IMR-90 (cell line): ENCODE measurements at regions not wholly inside any gene's neighbourhood (a gene's known extent, or its start where the extent isn't known, plus 50 kb on each side); places are given as distances from the start of the nearest gene placed in this dataset.

ENCODE experiments used
- ATAC-seq: fragments of 200-7000 bp; cut with Tn5 transposase; 2 replicates; pipeline ENCODE4 v1.9.1; 2020; ENCODE audit warnings: low read depth, mild to moderate bottlenecking, moderate library complexity
- BruUV-seq: library from RNA; stranded (reverse); fragments of 400-500 nt; replicated peaks from 2 replicates; lab custom pipeline; 2021; lab: Mats Ljungman, UMichigan
- CTCF ChIA-PET: fragments of 300-600 bp; formaldehyde crosslinking; extraction: SDS; loops from one replicate; lab custom pipeline; 2021; ENCODE audit warnings: antibody characterized with exemption; lab: Yijun Ruan, JAX
- POLR2A ChIA-PET: fragments of 300-600 bp; sonication (Branson Sonifier 250); formaldehyde crosslinking; loops from one replicate; lab custom pipeline; 2022; ENCODE audit warnings: antibody characterized with exemption; ENCODE audit not compliant: unreplicated experiment; lab: Charles Lee
- DNase-seq: peaks from one replicate; pipeline ENCODE4 v3.0.0; 2013
- H2AFZ ChIP-seq: replicated peaks from 2 replicates; pipeline ENCODE3; 2013; ENCODE audit warnings: low read length, mild to moderate bottlenecking; ENCODE audit not compliant: poor library complexity
- H2AK5ac ChIP-seq: 2 replicates; pipeline ENCODE4 v1.6.1; 2013; ENCODE audit warnings: low read depth, low read length, inconsistent platforms
- H2AK9ac ChIP-seq: replicated peaks from 2 replicates; pipeline ENCODE3; 2013; ENCODE audit warnings: mild to moderate bottlenecking, low read depth, low read length, moderate library complexity; ENCODE audit not compliant: poor library complexity
- H2BK120ac ChIP-seq: 2 replicates; pipeline ENCODE4 v1.6.1; 2013; ENCODE audit warnings: low read depth, low read length, inconsistent platforms
- H2BK15ac ChIP-seq: 3 replicates; pipeline ENCODE4 v1.6.1; 2013; ENCODE audit warnings: low read depth, low read length, inconsistent platforms
- H2BK20ac ChIP-seq: 2 replicates; pipeline ENCODE4 v1.6.1; 2013; ENCODE audit warnings: low read depth, mild to moderate bottlenecking, inconsistent platforms, low read length, moderate library complexity
- H2BK5ac ChIP-seq: 2 replicates; pipeline ENCODE4 v1.6.1; 2013; ENCODE audit warnings: mild to moderate bottlenecking, low read depth, low read length, inconsistent platforms; ENCODE audit not compliant: poor library complexity, severe bottlenecking
- H3K14ac ChIP-seq: replicated peaks from 2 replicates; pipeline ENCODE4 v1.6.1; 2013; ENCODE audit warnings: low read depth, low read length, inconsistent platforms
- H3K18ac ChIP-seq: 2 replicates; pipeline ENCODE4 v1.6.1; 2013; ENCODE audit warnings: low read depth, low read length, control low read depth
- H3K23ac ChIP-seq: 2 replicates; pipeline ENCODE4 v1.6.1; 2013; ENCODE audit warnings: low read depth, low read length, inconsistent platforms
- H3K27ac ChIP-seq: 2 replicates; pipeline ENCODE4 v1.5.1; 2013; ENCODE audit warnings: mild to moderate bottlenecking, control low read depth, low read length; ENCODE audit not compliant: insufficient read depth
- H3K27me3 ChIP-seq: 2 replicates; pipeline ENCODE4 v1.6.1; 2013; ENCODE audit warnings: low read length; ENCODE audit not compliant: control insufficient read depth, insufficient read depth
- H3K36me3 ChIP-seq: 2 replicates; pipeline ENCODE4 v1.6.1; 2013; ENCODE audit warnings: low read length, mixed read lengths; ENCODE audit not compliant: control insufficient read depth, insufficient read depth
- H3K4ac ChIP-seq: 2 replicates; pipeline ENCODE4 v1.6.1; 2013; ENCODE audit warnings: low read depth, low read length, inconsistent platforms
- H3K4me1 ChIP-seq: 2 replicates; pipeline ENCODE4 v1.6.1; 2013; ENCODE audit warnings: low read length, mixed read lengths; ENCODE audit not compliant: control insufficient read depth, insufficient read depth
- H3K4me2 ChIP-seq: 2 replicates; pipeline ENCODE4 v1.6.1; 2013; ENCODE audit warnings: low read depth, mild to moderate bottlenecking, control low read depth, low read length, moderate library complexity
- H3K4me3 ChIP-seq: 2 replicates; pipeline ENCODE4 v1.5.1; 2013; ENCODE audit warnings: low read depth, mild to moderate bottlenecking, control low read depth, low read length, moderate library complexity; ENCODE audit not compliant: insufficient read depth
- H3K56ac ChIP-seq: 2 replicates; pipeline ENCODE4 v1.6.1; 2013; ENCODE audit warnings: low read length, inconsistent platforms; ENCODE audit not compliant: insufficient read depth; ENCODE audit errors: extremely low read depth
- H3K79me1 ChIP-seq, 2 experiments: 2 replicates each; pipeline ENCODE4 v1.6.1; 2013; ENCODE audit warnings: low read length in 2 of 2, inconsistent platforms in 1 of 2, low read depth in 1 of 2
- H3K9ac ChIP-seq: 2 replicates; pipeline ENCODE4 v1.6.1; 2013; ENCODE audit warnings: low read depth, low read length, control low read depth
- H3K9me1 ChIP-seq: 2 replicates; pipeline ENCODE4 v1.6.1; 2013; ENCODE audit warnings: low read length, inconsistent platforms; ENCODE audit not compliant: insufficient read depth
- H3K9me3 ChIP-seq: 2 replicates; pipeline ENCODE4 v1.6.1; 2013; ENCODE audit warnings: low read length; ENCODE audit not compliant: control insufficient read depth, insufficient read depth
- H4K20me1 ChIP-seq: 2 replicates; pipeline ENCODE4 v1.6.1; 2013; ENCODE audit warnings: low read length, inconsistent platforms; ENCODE audit not compliant: insufficient read depth
- H4K5ac ChIP-seq: 2 replicates; pipeline ENCODE4 v1.6.1; 2013; ENCODE audit warnings: mild to moderate bottlenecking, low read depth, low read length, control low read depth
- H4K8ac ChIP-seq, 2 experiments: 2 replicates each; pipeline ENCODE4 v1.6.1; 2013; ENCODE audit warnings: low read depth in 2 of 2, low read length in 2 of 2, control low read depth in 1 of 2, inconsistent platforms in 1 of 2
- H4K91ac ChIP-seq: 2 replicates; pipeline ENCODE4 v1.6.1; 2013; ENCODE audit warnings: low read depth, low read length, inconsistent platforms; ENCODE audit not compliant: insufficient read depth
- FOS ChIP-seq: fragments of 150-350 bp; IDR thresholded peaks from 2 replicates; pipeline ENCODE4 v1.6.1; 2016; ENCODE audit warnings: low read depth, low read length
- MAFK ChIP-seq: IDR thresholded peaks from 2 replicates; pipeline ENCODE4 v1.6.1; 2012; ENCODE audit warnings: low read depth, low read length, improper control_type of control experiment
- MAZ ChIP-seq: IDR thresholded peaks from 2 replicates; pipeline ENCODE4 v1.6.1; 2012; ENCODE audit warnings: low read depth, mild to moderate bottlenecking, low read length, improper control_type of control experiment, moderate library complexity, borderline replicate concordance
- MXI1 ChIP-seq: IDR thresholded peaks from 2 replicates; pipeline ENCODE4 v1.6.1; 2012; ENCODE audit warnings: low read depth, mild to moderate bottlenecking, low read length, moderate library complexity, borderline replicate concordance
- NFE2L2 ChIP-seq: fragments of 150-350 bp; IDR thresholded peaks from 2 replicates; pipeline ENCODE4 v1.6.1; 2016; ENCODE audit warnings: low read depth, mild to moderate bottlenecking, low read length
- WGBS, 2 experiments: methylation state at CpG; one replicate each; pipeline versions ENCODE4 v1.1.5 to v1.1.7; 2013; ENCODE audit warnings: missing lambda C conversion rate in 2 of 2; ENCODE audit not compliant: insufficient read length in 1 of 2; ENCODE audit errors: extremely low coverage in 2 of 2; 5-methylcytosine and 5-hydroxymethylcytosine counted together
- dilution Hi-C: fragments of 300-500 bp; cut with HindIII; formaldehyde crosslinking; loops from one replicate; pipeline ENCODE4 v1.14.3; 2018; ENCODE audit warnings: low sequenced_read_pairs; ENCODE audit not compliant: unreplicated experiment
- in situ Hi-C: fragments of 300-500 bp; cut with MboI; formaldehyde crosslinking; loops from 3 replicates; pipeline ENCODE4 v1.14.3; 2019; ENCODE audit warnings: low sequenced_read_pairs, inconsistent platforms, mixed read lengths
- intact Hi-C: fragments of 100-400 bp; cut with micrococcal nuclease; formaldehyde crosslinking; loops from 2 replicates; pipeline ENCODE4 v1.10.0; 2022

DNA sequence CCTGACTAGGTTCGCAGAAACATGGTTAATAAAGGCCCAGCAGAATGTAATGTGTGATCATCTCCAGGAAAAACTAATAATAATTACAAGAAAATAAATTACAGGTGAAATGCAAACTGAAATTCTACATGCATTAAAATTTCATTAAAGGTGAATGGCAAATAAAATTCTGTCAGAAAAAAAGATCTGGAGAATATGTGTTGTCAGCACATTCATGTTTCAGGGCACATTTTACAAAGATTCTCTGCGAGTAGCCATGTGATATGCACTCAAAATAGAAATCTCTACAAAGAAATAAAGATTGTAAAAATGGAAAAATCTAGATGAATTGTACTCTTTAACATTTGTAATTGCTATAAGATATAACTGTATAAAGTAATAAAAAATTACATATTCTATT lies 765.2 kb downstream of the TMEM121 start:
- Histone ChIP-seq H2AK9ac (no peak overlapping the region), H3K14ac (no peak overlapping the region), H3K9ac (no peak overlapping the region), H3K9me1 (no peaks in the 10 kb centered on the region), H4K8ac (no peak overlapping the region), H3K9me3 (peaks cover 18% of the 10 kb centered on the region), H3K4me1 (no peaks in the 10 kb centered on the region), H3K27me3 (no peaks in the 10 kb centered on the region), H3K56ac (no peak overlapping the region), H3K4ac (no peak overlapping the region), H2AFZ (no peak overlapping the region), H4K20me1 (no peaks in the 10 kb centered on the region), H3K79me1 (no peaks in the 10 kb centered on the region), H2AK5ac (no peak overlapping the region), H3K18ac (no peak overlapping the region), H2BK15ac (no peak overlapping the region), H3K36me3 (no peaks in the 10 kb centered on the region), H3K27ac (no peak overlapping the region), H4K91ac (no peak overlapping the region), H2BK120ac (no peak overlapping the region), H2BK5ac (no peak overlapping the region), H3K23ac (no peak overlapping the region), H2BK20ac (no peak overlapping the region), H3K4me2 (no peak overlapping the region), H4K5ac (no peak overlapping the region), H3K4me3 (no peak overlapping the region)
- POLR2A ChIA-PET, result no interaction called here
- dilution Hi-C loops, result no loop called here
- TF ChIP-seq FOS (no peak), NFE2L2 (no peak), MAFK (peak; percentile 64), MAZ (no peak), MXI1 (no peak)
- in situ Hi-C loops, result no loop called here
- no TSS peak for BruUV-seq
- intact Hi-C loops, result no loop called here
- DNase-seq (no peak), ATAC-seq (no peak)
- CTCF ChIA-PET, result no interaction called here
- no CpG with 5 or more reads among the region's 2 CpGs for whole genome bisulfite sequencing, 2 experiments
